HG03108 (cell line): ENCODE measurements at regions not wholly inside any gene's neighbourhood (a gene's known extent, or its start where the extent isn't known, plus 50 kb on each side); places are given as distances from the start of the nearest gene placed in this dataset.

Source experiments
- ATAC-seq: cut with Tn5 transposase; IDR thresholded peaks from one replicate; pipeline ENCODE4 v1.9.1; 2021; ENCODE audit warnings: moderate library complexity; ENCODE audit not compliant: unreplicated experiment

GRCh38 chr2:128639693-128640092 lies 321.0 kb upstream of the HS6ST1 start:
- no peak for ATAC-seq

GRCh38 chr2:128640166-128640844 lies 321.6 kb upstream of the HS6ST1 start:
- no peak for ATAC-seq

GRCh38 chr2:128640845-128641360 lies 322.2 kb upstream of the HS6ST1 start:
- ATAC-seq, result no peak

- ATAC-seq, result no peak
These were observed 322.9 kb upstream of the HS6ST1 start for GRCh38 chr2:128641421-128642080.

GRCh38 chr2:128642316-128642715 lies 323.6 kb upstream of the HS6ST1 start:
- ATAC-seq, result no peak

- ATAC-seq, result no peak
These were observed 324.2 kb upstream of the HS6ST1 start for GRCh38 chr2:128642821-128643220.

GRCh38 chr2:128643221-128644065 lies 324.8 kb upstream of the HS6ST1 start:
- ATAC-seq, result no peak

- ATAC-seq, result no peak
These were observed 325.5 kb upstream of the HS6ST1 start for GRCh38 chr2:128644156-128644555.

GRCh38 chr2:128644718-128645256 lies 326.1 kb upstream of the HS6ST1 start:
- ATAC-seq, result no peak

- no peak for ATAC-seq
These were observed 327.0 kb upstream of the HS6ST1 start for GRCh38 chr2:128645631-128646030.

- ATAC-seq, result no peak
These were observed 327.4 kb upstream of the HS6ST1 start for GRCh38 chr2:128646091-128646490.

- ATAC-seq, result no peak
These were observed 328.0 kb upstream of the HS6ST1 start for GRCh38 chr2:128646691-128647090.

- ATAC-seq, result no peak
These were observed 332.3 kb upstream of the HS6ST1 start for GRCh38 chr2:128651000-128651399.

GRCh38 chr2:128654408-128654807 lies 335.7 kb upstream of the HS6ST1 start:
- ATAC-seq, result no peak

- no peak for ATAC-seq
These were observed 342.2 kb upstream of the HS6ST1 start for GRCh38 chr2:128660836-128661235.

GRCh38 chr2:128661311-128661710 lies 342.6 kb upstream of the HS6ST1 start:
- no peak for ATAC-seq

- no peak for ATAC-seq
These were observed 343.4 kb upstream of the HS6ST1 start for GRCh38 chr2:128662051-128662471.

- no peak for ATAC-seq
These were observed 344.8 kb upstream of the HS6ST1 start for GRCh38 chr2:128663371-128664050.

GRCh38 chr2:128664499-128664971 lies 345.9 kb upstream of the HS6ST1 start:
- ATAC-seq, result no peak

- no peak for ATAC-seq
These were observed 346.4 kb upstream of the HS6ST1 start for GRCh38 chr2:128665113-128665512.

GRCh38 chr2:128666596-128666995 lies 347.9 kb upstream of the HS6ST1 start:
- ATAC-seq, result no peak
